HG03175 (cell line): ENCODE measurements at regions not wholly inside any gene's neighbourhood (a gene's known extent, or its start where the extent isn't known, plus 50 kb on each side); places are given as distances from the start of the nearest gene placed in this dataset.

Experiments used
- ATAC-seq: cut with Tn5 transposase; IDR thresholded peaks from one replicate; pipeline ENCODE4 v1.9.1; 2021; ENCODE audit warnings: mild to moderate bottlenecking, moderate library complexity; ENCODE audit not compliant: unreplicated experiment

GRCh38 chr14:101458741-101459550 is 102.3 kb upstream of the DIO3 start:
- ATAC-seq, result no peak

- no peak for ATAC-seq
Measured at GRCh38 chr14:101459551-101459900, 101.8 kb upstream of the DIO3 start.

GRCh38 chr14:101460521-101460920 is 100.8 kb upstream of the DIO3 start:
- no peak for ATAC-seq

- no peak for ATAC-seq
Measured at GRCh38 chr14:101460986-101461750, 100.1 kb upstream of the DIO3 start.

GRCh38 chr14:101461891-101462290 is 99.4 kb upstream of the DIO3 start:
- ATAC-seq, result no peak

GRCh38 chr14:101462726-101463565 is 98.3 kb upstream of the DIO3 start:
- ATAC-seq, result no peak

- no peak for ATAC-seq
Measured at GRCh38 chr14:101463566-101464171, 97.6 kb upstream of the DIO3 start.

- ATAC-seq, result no peak
Measured at GRCh38 chr14:101464310-101464983, 96.8 kb upstream of the DIO3 start.

GRCh38 chr14:101464984-101465794 is 96.1 kb upstream of the DIO3 start:
- ATAC-seq, result no peak

GRCh38 chr14:101465795-101466448 is 95.4 kb upstream of the DIO3 start:
- no peak for ATAC-seq

- ATAC-seq, result no peak
Measured at GRCh38 chr14:101466456-101467180, 94.7 kb upstream of the DIO3 start.

GRCh38 chr14:101467181-101467926 is 93.9 kb upstream of the DIO3 start:
- ATAC-seq, result no peak

GRCh38 chr14:101469382-101470247 is 91.7 kb upstream of the DIO3 start:
- ATAC-seq, result no peak

GRCh38 chr14:101470266-101470665 is 91.0 kb upstream of the DIO3 start:
- ATAC-seq, result no peak

- ATAC-seq, result no peak
Measured at GRCh38 chr14:101471723-101472517, 89.4 kb upstream of the DIO3 start.

GRCh38 chr14:101472518-101472849 is 88.8 kb upstream of the DIO3 start:
- no peak for ATAC-seq
